ENCODE measurements at regions not wholly inside any gene's neighbourhood (a gene's known extent, or its start where the extent isn't known, plus 50 kb on each side); places are given as distances from the start of the nearest gene placed in this dataset.

DNA sequence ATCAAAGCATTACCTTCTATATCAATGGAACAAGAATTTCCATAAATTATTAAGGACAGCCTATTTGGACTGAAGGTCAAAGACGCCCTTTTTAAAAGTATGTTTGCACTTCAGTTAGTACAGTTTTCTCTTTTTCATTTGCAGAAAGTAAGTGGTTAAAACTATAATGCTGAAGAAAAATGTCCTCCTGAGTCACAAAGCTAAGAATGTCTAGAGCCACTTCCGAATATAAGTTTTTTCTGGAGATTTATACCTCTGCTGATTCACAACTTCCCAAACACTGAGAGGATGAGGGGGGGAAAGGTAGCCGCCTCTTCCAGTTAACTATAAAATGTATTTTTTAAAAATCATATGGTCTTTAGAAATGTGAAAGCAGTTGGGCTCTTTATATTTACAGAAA, 84.9 kb downstream of the DUSP6 start:
- TF ChIP-seq, protein P1, sequence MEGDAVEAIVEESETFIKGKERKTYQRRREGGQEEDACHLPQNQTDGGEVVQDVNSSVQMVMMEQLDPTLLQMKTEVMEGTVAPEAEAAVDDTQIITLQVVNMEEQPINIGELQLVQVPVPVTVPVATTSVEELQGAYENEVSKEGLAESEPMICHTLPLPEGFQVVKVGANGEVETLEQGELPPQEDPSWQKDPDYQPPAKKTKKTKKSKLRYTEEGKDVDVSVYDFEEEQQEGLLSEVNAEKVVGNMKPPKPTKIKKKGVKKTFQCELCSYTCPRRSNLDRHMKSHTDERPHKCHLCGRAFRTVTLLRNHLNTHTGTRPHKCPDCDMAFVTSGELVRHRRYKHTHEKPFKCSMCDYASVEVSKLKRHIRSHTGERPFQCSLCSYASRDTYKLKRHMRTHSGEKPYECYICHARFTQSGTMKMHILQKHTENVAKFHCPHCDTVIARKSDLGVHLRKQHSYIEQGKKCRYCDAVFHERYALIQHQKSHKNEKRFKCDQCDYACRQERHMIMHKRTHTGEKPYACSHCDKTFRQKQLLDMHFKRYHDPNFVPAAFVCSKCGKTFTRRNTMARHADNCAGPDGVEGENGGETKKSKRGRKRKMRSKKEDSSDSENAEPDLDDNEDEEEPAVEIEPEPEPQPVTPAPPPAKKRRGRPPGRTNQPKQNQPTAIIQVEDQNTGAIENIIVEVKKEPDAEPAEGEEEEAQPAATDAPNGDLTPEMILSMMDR (conservative IDR thresholded peaks at IDR 0.05; ENCODE audit: low read length), result no peak
- TF ChIP-seq EZH2phosphoT487 (IDR thresholded peaks at IDR 0.05; ENCODE audit: borderline replicate concordance, low read depth, low read length), result no peak
